ENCODE measurements at regions not wholly inside any gene's neighbourhood (a gene's known extent, or its start where the extent isn't known, plus 50 kb on each side); places are given as distances from the start of the nearest gene placed in this dataset.

GRCh38 chr13:31081316-31081715 lies 80.4 kb downstream of the HSPH1 start:
- no peak for DNase-seq

GRCh38 chr13:31074756-31075155 lies 86.9 kb downstream of the HSPH1 start:
- DNase-seq = no peak

GRCh38 chr13:31073859-31074718 lies 87.6 kb downstream of the HSPH1 start:
- no peak for DNase-seq

- no peak for DNase-seq
Measured at GRCh38 chr13:31072041-31072440, 89.7 kb downstream of the HSPH1 start.

- no peak for DNase-seq
Measured at GRCh38 chr13:31069808-31070534, 91.7 kb downstream of the HSPH1 start.

GRCh38 chr13:31068119-31068423 lies 93.6 kb downstream of the HSPH1 start:
- no peak for DNase-seq

- DNase-seq = no peak
Measured at GRCh38 chr13:31067416-31068118, 94.1 kb downstream of the HSPH1 start.

GRCh38 chr13:31064636-31065035 lies 97.1 kb downstream of the HSPH1 start:
- no peak for DNase-seq

- DNase-seq = no peak
Measured at GRCh38 chr13:31063772-31064171, 97.9 kb downstream of the HSPH1 start.

GRCh38 chr13:31060655-31061054 lies 101.0 kb downstream of the HSPH1 start:
- no peak for DNase-seq

- no peak for DNase-seq
Measured at GRCh38 chr13:31060220-31060619, 101.5 kb downstream of the HSPH1 start.

GRCh38 chr13:31057403-31058033 lies 104.2 kb downstream of the HSPH1 start:
- DNase-seq = no peak

- DNase-seq = no peak
Measured at GRCh38 chr13:31056644-31057271, 104.9 kb downstream of the HSPH1 start.

GRCh38 chr13:31055589-31055988 lies 106.1 kb downstream of the HSPH1 start:
- no peak for DNase-seq

- DNase-seq = no peak
Measured at GRCh38 chr13:31054632-31055031, 107.1 kb downstream of the HSPH1 start.

- no peak for DNase-seq
Measured at GRCh38 chr13:31053896-31054295, 107.8 kb downstream of the HSPH1 start.

GRCh38 chr13:31053091-31053490 lies 108.6 kb downstream of the HSPH1 start:
- no peak for DNase-seq

GRCh38 chr13:31052478-31052877 lies 109.2 kb downstream of the HSPH1 start:
- DNase-seq = no peak

GRCh38 chr13:31051999-31052398 lies 109.7 kb downstream of the HSPH1 start:
- no peak for DNase-seq

GRCh38 chr13:31050486-31051400 lies 111.0 kb downstream of the HSPH1 start:
- no peak for DNase-seq

GRCh38 chr13:31049833-31050232 lies 111.9 kb downstream of the HSPH1 start:
- DNase-seq = no peak

- DNase-seq = no peak
Measured at GRCh38 chr13:31049083-31049482, 112.6 kb downstream of the HSPH1 start.
